Heart right ventricle (tissue), 16 donors: ENCODE measurements at regions not wholly inside any gene's neighbourhood (a gene's known extent, or its start where the extent isn't known, plus 50 kb on each side); places are given as distances from the start of the nearest gene placed in this dataset.
A peak's percentile ranks its signal among the peaks of the same experiment; 100 is the strongest.

Experiments used
- ATAC-seq, 8 donors: fragments of 200-7000 bp; cut with Tn5 transposase; one replicate each; pipeline ENCODE4 v1.9.1; 2020; ENCODE audit warnings: mild to moderate bottlenecking in 8 of 8, moderate library complexity in 8 of 8, moderate number of reproducible peaks in 1 of 8
- DNase-seq, 2 donors: peaks; one replicate each; pipeline ENCODE4 v3.0.0-alpha.2; 2020
- H3K27ac ChIP-seq, 10 donors: fragments of 200-600 bp; sonication (generic) in 2 of 10; one replicate each; pipeline versions ENCODE4 v1.5.0 to v1.8.0; 2020 to 2022; ENCODE audit warnings: mild to moderate bottlenecking in 3 of 10
- H3K27me3 ChIP-seq, 7 donors: fragments of 200-600 bp; one replicate each; pipeline ENCODE4 v1.8.0; 2021 to 2022; ENCODE audit warnings: mild to moderate bottlenecking in 2 of 7
- H3K36me3 ChIP-seq, 9 donors: fragments of 200-600 bp; sonication (generic) in 1 of 9; one replicate each; pipeline versions ENCODE4 v1.5.0 to v1.8.0; 2020 to 2022; ENCODE audit warnings: mild to moderate bottlenecking in 2 of 9
- H3K4me1 ChIP-seq, 9 donors: fragments of 200-600 bp; sonication (generic) in 1 of 9; one replicate each; pipeline versions ENCODE4 v1.5.0 to v1.8.0; 2020 to 2022; ENCODE audit warnings: mild to moderate bottlenecking in 4 of 9
- H3K4me3 ChIP-seq, 10 donors: fragments of 200-600 bp; sonication (generic) in 2 of 10; one replicate each; pipeline versions ENCODE4 v1.5.0 to v1.8.0; 2020 to 2022; ENCODE audit warnings: mild to moderate bottlenecking in 7 of 10, moderate library complexity in 2 of 10
- H3K9me3 ChIP-seq, 11 donors: fragments of 200-600 bp in 10 of 11; sonication (generic) in 2 of 11; one replicate each; pipeline versions ENCODE4 v1.5.0 to v1.8.0; 2013 to 2022; ENCODE audit warnings: mild to moderate bottlenecking in 2 of 11, control low read depth in 1 of 11, moderate library complexity in 1 of 11
- CTCF ChIP-seq, 9 donors: fragments of 200-600 bp; sonication (generic) in 2 of 9; IDR thresholded peaks; one replicate each; pipeline versions ENCODE4 v1.5.0 to v1.8.0; 2021 to 2022; ENCODE audit warnings: antibody characterized with exemption in 9 of 9, mild to moderate bottlenecking in 5 of 9, moderate library complexity in 1 of 9
- WGBS, 2 donors: extraction: QIAGEN DNeasy Blood & Tissue Kit; methylation state at CpG; one replicate each; pipeline ENCODE4 v1.1.7; 2013; ENCODE audit warnings: inconsistent platforms in 1 of 2; 5-methylcytosine and 5-hydroxymethylcytosine counted together
- intact Hi-C, 10 donors: fragments of 100-400 bp; cut with DNase I; formaldehyde crosslinking; loops; one replicate each; pipeline versions ENCODE4 v1.11.1 to v1.14.2; 2022
- donor health status: Arrhythmogenic right ventricular cardiomyopathy.
- donor health status: ischemic (EF 13 %, LVEDD 7.1; RV severe dilation, severe dysfunction).
- donor health status: healthy with polysubstance abuse.
- donor health status: DM: no; HTN: yes; CAD: no.
- donor health status: DM: no; HTN: no; CAD: no.
- donor health status: ischemic (EF 25% LVEDD 6.9; RV normal size, moderate dysfunction).
- donor health status: ischemic (EF 25% LVEDD 5.7; RV mildly dilated, moderate dysfunction).
- donor health status: healthy.
- donor health status: DM: yes; HTN: yes; CAD: no.
- donor health status: Ischemic cardiomyopathy.
- donor health status: ischemic (EF 35%, LVEDD 5.7; RV mildly dilated, moderate dysfunction).
- donor health status: nonischemic (EF 11% LVEDD 7.7; RV severe dilation, severe dysfunction).
- donor health status: DM: yes; HTN: yes; CAD: no.
- donor health status: PGD.
- donor health status: ischemic (EF 29% LVEDD 5.4; RV normal size, mild dysfunction).
- donor health status: nonischemic (EF 23%, LVEDD 6.1; RV moderate dilation, normal function).

- no peak for DNase-seq
- Histone ChIP-seq H3K27me3 (no peaks in the 10 kb centered on the region), H3K9me3 (no peaks in the 10 kb centered on the region), H3K4me1 (peaks cover 5 to 64% (median 44%) of the 10 kb centered on the region in 9 donors), H3K36me3 (no peaks in the 10 kb centered on the region), H3K4me3 (no peak overlapping the region), H3K27ac (peak overlapping the region in 9 of 10 donors; percentile 27 to 81 (median 57))
- no peak for TF ChIP-seq CTCF (IDR thresholded peaks at IDR 0.05)
- intact Hi-C loops: no loop called here
- ATAC-seq: no peak
- 72 to 77% methylated on average over 3 of the region's 3 CpGs for WGBS, 2 donors
Observed at GRCh38 chr14:61104358-61104757, 123.3 kb downstream of the SLC38A6 start.

GRCh38 chr14:61103541-61104339, 122.7 kb downstream of the SLC38A6 start:
- Histone ChIP-seq H3K36me3 (no peaks in the 10 kb centered on the region), H3K4me3 (no peak overlapping the region), H3K27me3 (no peaks in the 10 kb centered on the region), H3K4me1 (peaks cover 5 to 64% (median 44%) of the 10 kb centered on the region in 9 donors), H3K9me3 (no peaks in the 10 kb centered on the region), H3K27ac (peak overlapping the region; percentile 29 to 81 (median 57))
- intact Hi-C loops: no loop called here
- peak; percentile 72 to 93 (median 82) for ATAC-seq
- DNase-seq: peak in 1 of 2 donors; percentile 45
- WGBS, 2 donors: 52 to 55% methylated on average over 11 of the region's 11 CpGs
- no peak for TF ChIP-seq CTCF (IDR thresholded peaks at IDR 0.05)

DNA sequence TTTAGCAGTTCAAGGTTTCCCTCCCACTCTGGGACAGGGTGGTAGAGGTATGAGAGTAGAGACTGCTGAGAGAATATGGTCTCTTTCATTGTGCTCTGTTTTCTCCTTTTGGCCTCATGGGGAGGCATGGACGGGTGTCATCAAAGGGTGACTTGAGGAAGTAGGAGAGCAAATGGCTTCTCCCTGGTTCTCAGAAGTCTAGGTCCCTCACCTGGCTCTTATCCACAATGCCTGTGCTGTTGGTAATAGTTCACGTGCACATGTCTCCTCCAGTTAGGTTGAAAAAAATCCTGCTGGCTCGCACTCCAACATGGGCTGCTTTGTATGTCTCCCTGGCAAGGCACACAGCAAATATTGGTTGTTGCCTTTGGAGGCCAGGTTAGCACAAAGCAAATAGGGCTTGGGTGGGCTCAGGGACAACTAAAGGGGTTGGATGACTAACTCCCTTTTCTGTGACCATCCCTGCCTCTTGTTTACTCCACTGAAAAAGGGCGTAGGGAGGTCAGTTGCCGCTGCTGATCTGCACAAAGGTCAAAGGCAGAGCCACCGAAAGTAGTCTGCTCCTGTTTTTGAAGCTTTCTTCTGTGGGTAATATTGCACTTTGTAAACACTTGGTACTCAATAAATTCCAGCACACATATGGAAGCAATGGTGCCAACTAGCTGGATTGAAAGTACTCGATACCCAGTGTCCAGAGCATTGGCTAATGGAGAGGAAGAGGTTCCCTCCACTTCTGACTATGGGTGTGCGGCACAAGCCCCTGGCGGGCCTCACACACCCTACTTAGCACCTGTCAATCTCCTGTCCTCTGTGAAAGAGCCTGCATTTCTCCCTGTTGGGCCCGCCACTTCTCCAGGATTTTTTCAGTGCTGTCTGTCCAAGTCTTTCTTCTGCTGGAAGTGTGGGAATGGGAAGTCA, 121.8 kb downstream of the SLC38A6 start:
- Histone ChIP-seq H3K27ac (peak overlapping the region in 8 of 10 donors; percentile 13 to 81 (median 59)), H3K9me3 (peaks cover 0 to 4% (median 0%) of the 10 kb centered on the region in 11 donors), H3K27me3 (no peaks in the 10 kb centered on the region), H3K4me3 (no peak overlapping the region), H3K4me1 (peaks cover 5 to 58% (median 40%) of the 10 kb centered on the region in 9 donors), H3K36me3 (no peaks in the 10 kb centered on the region)
- ATAC-seq (no peak), DNase-seq (no peak)
- 88 to 92% methylated on average over 10 of the region's 10 CpGs for WGBS, 2 donors
- intact Hi-C loops: no loop called here
- TF ChIP-seq CTCF (IDR thresholded peaks at IDR 0.05): no peak
